Activated CD8-positive, alpha-beta memory T cell treated with anti-CD3 and anti-CD28 coated beads, Interleukin-2, amount 50 U/mL, for 4 hours (primary cell): ENCODE measurements at regions not wholly inside any gene's neighbourhood (a gene's known extent, or its start where the extent isn't known, plus 50 kb on each side); places are given as distances from the start of the nearest gene placed in this dataset.

ENCODE experiments used
- DNase-seq: peaks from one replicate; pipeline ENCODE4 v3.0.0-alpha.2; 2020

DNA sequence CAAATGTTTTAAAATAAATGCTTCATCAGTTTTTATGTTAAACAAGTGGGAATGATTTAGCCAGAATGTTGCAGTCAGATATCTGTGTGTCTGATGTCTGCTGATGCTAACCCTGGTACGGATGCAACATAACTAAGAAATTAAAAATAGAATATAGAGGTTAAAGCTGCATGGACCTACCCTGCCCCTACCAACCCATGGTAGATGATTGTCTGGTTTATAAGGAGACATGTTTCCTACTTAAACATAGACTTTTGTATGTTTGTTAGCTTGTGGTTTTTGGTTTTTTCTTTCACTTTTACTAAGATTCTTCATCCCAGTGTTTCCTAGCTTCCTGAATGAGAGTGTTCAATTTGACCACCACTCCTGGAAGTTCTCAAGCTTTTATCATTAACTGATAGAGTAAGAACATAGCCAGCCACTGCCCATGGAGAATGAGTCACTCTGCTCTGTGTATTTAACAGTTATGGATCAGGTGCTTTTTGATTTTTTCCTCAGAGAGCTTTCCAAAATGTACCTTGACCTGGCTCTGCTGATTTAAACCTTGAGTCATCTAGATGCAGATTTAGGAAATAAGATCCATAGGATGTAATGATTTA, 70.7 kb upstream of the VEPH1 start:
- no peak for DNase-seq

DNA sequence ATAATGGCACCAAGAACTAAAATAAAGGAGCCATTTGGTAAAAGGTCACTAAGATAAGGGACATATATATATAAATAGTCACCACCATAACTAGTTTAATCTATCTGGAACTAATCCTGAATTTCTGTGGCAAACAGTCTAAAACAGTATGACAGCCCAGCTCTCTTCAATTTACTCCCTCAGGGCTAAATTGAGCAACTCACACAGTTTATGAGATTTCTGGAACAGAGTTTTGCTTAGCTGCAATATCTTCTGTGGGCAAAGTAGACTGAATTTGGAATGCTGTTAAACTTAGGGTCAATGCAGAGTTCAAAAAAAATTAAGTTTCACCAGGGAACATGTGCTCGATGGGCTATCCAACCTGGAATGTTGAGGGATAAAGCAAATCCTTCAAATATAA, 70.1 kb upstream of the VEPH1 start:
- no peak for DNase-seq

DNA sequence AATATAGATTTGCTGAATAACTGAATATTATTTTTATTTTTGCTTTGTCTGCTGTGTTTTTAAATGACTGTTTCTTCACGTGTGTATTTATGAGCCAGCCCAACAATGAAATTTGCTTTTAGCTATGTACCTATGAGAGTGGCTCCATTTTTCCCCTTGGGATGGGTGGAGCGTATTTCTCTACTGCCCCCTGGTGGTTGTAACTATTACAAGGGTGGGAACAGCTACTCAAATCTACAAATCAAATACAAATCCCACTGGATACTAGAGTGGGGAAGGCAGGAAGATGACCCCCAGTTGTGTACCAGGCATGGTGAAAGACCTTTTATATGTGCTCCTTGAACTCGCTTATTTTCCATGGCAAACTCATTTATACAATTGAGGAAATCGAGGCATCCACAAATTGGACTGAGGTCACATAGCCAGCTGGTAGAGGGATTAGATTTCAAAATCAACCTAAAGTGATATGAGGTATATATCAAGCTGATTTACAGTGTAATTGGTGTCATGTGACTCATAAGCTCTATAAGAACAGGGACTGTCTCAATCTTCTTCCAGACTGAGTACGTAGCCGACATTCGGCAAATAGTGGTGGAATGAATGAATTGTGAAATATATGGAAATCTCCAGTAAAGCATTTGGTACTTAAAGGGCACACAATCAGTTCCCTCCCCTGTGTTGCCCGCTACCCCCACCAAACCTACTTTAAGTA, 69.5 kb upstream of the VEPH1 start:
- no peak for DNase-seq

DNA sequence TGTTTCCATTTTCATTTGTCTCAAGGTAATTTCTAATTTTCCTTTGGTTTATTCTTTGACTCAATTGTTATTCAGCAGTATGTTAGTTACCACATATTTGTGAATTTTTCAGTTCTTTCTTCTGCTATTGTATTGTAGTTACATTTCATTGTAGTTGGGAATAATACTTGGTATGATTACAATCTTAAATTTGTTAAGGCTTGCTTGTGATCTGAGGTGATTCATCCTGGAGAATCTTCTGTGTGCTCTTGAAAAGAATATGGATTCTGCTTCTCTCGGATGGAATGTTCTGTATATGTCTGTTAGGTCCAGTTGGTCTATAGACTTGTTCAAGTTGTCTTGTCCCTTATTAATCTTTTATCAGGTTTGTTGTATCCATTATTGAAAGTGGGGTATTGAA, 63.4 kb upstream of the VEPH1 start:
- no peak for DNase-seq

DNA sequence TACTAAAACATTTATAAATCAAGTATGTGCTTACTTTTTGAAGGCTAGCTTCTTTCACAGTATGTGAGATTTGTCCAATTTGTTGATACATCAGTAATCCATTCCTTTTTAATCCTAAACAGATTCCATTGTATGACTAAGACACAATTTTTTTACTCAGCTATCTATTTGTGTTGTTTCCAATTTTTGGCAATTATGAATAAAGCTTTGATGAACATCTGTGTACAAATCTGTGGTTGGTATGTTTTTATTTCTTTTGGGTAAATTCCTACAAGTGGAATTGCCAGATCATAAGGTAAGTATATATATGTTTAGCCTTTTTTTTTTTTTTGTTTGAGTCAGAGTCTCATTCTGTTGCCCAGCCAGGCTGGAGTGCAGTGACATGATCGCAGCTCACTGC, 56.2 kb upstream of the VEPH1 start:
- DNase-seq, result no peak
